ENCODE measurements at regions not wholly inside any gene's neighbourhood (a gene's known extent, or its start where the extent isn't known, plus 50 kb on each side); places are given as distances from the start of the nearest gene placed in this dataset.

GRCh38 chr7:118330388-118330787 lies 105.9 kb downstream of the ANKRD7 start:
- TF ChIP-seq CTCF (IDR thresholded peaks at IDR 0.05; ENCODE audit: low read depth, low read length) = no peak
- no peak for TF ChIP-seq EZH2phosphoT487 (IDR thresholded peaks at IDR 0.05; ENCODE audit: low read depth)

Measured in OCI-LY3 (cell line).